NCI-H2171 treated with DMSO at 0.1 percent for 48 hours (cell line): ENCODE measurements at regions not wholly inside any gene's neighbourhood (a gene's known extent, or its start where the extent isn't known, plus 50 kb on each side); places are given as distances from the start of the nearest gene placed in this dataset.
A peak's percentile ranks its signal among the peaks of the same experiment; 100 is the strongest.

Experiments
- DNase-seq: peaks from one replicate; lab custom pipeline; 2025; lab: John Stamatoyannopoulos, UW

DNA sequence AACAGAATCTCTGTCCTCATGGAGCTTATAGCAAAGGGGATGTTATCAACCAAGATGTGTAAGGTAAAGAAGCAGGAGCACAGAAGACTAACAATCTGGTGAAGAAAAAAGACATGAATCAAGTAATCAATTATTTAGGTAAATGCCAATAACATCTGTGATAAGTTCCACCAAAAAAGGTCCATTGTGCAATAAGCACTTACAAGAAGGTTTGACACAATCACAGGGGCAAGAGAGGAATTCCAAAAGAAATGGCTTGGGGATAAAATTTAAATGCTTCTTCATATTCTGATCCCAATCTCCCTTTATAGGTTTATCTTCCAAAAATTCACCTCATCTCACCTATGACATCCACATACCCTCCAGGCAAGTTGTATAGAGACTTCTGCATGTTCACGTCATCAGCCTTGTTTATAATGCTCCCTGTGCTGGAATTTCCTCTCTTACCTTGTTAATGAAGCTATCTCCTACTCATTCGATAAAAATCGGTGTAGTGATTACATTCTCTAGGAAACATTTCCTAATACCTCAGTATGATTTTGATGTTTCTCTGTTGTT lies 53.6 kb upstream of the DPT start:
- DNase-seq, result no peak

DNA sequence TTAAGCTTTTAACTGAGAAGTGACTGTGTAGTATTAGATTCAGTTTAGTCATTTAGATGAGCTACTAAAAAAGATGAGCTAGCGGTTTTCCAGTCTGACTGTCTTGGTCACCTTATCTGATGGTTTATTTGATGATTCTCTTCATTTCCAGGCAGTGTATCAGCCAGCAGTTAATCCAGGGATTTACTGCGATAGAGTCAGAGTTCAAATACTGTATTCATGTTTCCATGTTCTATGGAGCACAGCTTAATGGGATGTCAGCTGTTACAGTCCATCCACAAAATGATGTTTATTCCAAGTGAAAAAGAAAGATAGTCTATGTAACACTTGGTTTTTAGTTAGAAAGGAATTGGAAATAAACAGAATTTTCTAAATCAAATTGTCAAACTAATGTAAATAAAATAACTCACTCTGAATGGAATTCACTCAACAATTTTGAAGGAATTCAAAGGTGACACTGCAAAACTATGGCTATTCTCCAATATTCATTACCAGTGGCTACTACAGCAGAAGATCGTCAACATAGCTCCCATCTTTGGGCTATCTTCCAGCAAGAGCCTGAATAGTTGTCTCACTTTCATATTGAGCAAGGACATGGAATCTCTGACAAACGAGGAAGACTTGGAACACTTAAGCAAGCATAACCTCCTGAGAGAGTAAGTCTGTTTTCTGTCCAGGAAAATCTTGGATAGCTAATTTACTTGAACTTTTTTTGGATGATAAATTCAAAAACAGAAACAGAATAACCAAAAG lies 54.6 kb upstream of the DPT start:
- DNase-seq, result no peak

DNA sequence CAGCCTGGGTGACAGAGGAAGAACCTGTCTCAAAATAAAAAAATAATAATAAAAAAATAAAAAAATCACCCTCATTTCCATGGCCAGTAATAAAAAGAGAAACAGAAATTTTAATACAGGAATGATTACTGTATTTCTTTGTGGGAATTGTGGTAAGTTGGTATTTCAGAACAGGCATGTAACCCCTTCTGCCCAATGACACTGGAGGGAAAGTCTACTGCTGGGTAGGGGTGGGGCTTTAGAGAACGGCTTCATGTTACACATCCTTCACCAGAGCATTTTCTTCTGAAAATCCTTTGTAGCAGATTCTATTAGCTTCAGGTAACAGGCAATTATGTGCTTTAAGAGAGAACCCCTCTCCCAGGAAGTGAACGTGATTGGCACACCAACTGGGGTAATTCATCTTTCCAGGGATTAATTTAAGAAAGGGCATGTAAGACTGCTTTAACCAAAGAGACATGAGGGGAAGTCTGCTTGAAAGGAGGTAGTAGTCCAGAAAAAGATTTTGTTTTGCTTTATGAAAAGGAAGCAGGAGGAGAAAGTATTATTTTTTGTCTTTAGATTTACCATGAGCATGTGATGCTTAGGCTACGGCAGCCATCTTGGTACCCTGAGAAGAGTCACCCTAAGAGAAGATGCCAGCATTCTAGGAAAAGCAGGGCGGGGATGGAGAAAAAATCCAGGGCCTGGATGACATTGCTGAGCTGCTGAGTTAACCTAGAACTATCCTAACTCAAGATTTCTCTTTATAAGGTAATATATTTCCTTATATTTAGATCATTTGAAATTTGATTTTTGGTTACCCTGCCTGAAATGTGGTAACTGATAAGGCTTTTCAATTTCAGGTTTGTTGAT lies 57.7 kb upstream of the DPT start:
- peak; percentile 46 for DNase-seq

DNA sequence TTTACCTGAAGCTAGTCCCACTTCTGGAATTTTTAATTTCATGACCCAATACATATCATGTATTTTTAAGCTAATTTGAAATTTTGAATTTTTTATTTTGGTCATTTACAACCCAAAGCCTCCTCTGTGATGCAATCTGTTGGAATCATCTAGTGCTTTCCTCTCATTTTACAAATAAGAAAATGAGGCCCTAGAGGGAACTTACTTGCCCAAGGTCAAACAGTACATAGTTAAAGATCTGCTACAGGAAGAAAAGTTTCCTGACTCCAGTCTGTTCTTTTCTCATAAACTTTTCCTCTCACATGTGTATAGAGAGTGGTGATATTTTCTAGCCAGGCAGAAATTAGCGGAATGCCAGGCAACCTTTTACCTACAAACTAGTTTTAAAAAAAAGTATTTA lies 59.3 kb upstream of the DPT start:
- no peak for DNase-seq

DNA sequence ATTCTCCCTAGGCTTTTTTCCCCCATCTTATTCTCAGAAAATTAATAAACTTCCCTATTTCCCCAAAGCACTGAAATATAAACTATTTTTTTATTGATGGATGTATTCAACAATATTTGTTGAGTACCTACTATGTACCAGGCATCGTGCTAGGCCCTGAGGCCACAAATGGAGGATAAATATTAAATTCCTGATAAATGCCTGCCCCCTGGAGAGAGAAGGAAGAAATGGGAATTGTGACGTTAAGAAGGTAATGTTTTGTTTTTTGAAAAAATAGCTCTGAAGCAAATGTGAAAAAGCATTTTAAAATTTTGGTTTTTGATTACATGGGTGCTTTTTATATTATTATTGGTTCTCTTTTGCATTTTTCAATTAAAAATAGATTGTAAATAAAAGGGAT lies 60.5 kb upstream of the DPT start:
- no peak for DNase-seq

DNA sequence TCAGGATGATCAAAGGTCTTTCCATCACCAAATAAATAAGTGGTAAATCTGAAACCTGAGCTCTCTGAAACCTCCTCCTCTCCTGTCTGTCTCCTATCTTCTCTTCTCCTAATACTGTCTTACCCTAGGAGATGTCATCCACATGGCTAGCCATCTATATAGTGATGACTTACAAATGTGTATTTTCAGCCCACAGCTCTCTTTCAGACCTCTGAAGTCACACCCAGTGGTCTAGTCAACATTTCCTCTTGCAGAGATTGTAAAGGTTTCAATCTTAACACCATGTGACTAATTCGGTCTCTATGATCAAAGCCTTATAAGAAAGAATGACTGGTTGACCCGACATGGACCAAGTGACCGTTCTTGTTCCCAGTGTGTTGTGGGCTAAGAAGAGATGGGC lies 63.1 kb upstream of the DPT start:
- no peak for DNase-seq

DNA sequence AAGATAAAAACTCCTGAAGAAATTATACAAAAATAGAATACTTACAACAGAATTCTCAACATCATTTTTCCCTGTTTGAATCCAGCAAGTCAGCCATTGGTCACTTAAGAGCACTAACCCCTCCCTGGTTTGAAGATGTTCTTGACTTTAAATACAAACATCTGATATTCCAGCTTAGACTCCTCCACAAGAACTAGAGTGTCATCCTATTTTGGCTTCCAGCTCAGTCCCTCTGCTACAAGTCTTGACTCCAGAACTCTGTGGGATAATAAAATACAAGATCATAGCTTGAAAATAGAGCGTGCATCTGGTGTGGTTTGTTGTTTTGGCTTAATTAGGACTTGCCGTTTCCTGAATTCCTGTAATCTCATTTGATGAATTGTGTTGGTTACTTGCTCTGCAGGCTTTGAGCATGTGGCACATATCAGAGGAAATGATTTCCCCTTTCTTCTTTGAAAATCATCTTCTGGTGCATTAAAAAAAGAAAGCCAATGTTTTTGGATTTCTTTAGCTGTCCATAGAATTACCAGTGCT lies 63.7 kb upstream of the DPT start:
- no peak for DNase-seq

DNA sequence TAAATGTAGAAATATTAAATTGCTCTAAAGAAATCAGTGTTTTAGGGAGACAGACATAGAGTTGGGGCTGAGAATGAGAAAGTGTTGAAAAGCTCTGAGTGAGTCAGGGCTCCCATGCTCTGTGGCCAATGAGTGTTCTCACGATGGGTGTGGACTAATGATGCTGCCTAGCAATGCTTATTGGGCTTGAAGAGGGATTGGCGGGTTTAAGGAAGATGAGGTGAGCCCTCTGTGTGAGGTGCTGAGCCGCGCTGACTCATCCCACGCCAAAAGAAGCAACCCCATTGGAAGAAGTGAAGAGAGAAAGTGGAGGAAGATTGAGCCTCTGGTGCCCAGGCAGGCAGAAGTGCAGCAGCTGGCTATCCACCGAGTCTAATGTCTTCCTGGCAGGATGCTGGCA lies 65.1 kb upstream of the DPT start:
- DNase-seq, result no peak

DNA sequence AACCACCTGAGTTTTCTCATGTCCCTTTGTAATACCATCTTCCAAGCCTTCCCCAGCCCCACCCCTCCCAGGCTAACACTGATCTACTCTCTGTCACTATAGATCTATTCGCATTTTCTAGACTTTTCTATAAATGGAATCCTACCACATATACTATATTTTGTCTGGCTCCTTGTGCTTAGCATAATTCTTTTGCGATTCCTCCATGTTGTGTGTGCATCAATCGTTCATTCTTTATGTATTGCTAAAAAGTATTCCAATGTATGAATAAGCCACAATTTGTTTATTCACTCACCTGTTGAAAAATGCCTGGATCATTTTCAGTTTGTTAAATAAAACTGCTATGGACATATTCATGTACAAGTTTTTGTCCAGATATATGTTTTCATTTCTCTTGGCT lies 66.7 kb upstream of the DPT start:
- no peak for DNase-seq

DNA sequence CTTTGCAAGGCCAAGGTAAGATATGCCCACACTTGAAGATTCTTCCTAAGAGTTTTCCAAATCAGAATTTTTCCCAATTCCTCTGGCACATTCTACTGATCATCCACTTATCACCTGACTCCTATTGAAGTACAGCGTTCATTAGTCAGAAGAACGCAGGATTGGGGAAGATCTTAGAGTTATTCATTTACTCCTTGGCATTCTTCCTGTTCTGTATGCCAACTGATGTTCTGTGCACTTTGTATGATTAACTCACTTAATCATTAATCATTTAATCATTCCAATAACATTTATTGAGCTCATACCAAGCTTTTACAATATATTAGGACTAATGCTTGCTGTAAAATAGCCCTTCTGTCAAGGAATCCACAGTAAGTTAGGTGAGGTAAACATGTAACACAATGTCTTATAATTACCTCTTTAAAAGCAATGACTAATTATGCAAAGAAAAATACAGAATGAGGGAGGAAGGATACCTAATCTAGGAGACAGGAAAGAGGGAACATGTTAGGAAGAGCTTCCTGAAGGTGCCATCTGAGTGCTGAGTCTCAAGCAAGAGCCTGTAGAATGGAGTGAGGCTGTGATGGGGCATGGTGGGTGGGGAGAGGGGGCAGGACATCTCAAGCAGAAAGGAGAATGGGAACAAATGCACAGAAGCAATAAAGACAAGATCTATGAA lies 71.1 kb upstream of the DPT start:
- DNase-seq, result no peak

DNA sequence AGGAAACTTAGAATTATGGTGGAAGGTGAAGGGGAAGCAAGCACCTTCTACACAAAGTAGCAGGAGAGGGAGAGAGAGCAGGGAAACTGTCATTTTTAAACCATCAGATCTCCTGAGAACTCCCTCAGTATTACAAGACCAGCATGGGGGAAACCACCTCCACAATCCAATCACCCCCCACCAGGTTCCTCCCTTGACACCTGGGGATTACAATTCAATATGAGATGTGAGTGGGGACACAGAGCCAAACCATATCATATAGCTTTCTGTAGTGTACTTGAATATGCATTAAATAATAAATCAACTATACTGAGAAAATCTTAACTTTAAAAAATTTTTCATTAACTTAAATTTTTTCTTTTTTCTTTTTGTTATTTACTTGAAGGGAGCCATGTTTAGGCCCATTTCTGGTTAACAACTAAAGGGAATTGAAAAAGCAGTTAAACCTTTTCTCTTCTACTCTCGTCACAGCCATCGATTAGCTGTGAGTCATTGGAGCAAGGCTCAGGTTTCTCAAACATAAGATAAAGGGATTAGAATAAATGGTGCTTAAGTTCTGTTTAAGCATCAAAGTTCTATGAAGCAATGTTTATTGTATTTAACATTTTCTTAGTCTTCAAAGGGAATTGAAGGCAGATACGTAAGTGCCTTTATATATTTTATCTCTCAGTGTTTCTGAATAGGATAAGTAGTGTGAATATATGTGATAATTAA lies 72.2 kb upstream of the DPT start:
- no peak for DNase-seq

DNA sequence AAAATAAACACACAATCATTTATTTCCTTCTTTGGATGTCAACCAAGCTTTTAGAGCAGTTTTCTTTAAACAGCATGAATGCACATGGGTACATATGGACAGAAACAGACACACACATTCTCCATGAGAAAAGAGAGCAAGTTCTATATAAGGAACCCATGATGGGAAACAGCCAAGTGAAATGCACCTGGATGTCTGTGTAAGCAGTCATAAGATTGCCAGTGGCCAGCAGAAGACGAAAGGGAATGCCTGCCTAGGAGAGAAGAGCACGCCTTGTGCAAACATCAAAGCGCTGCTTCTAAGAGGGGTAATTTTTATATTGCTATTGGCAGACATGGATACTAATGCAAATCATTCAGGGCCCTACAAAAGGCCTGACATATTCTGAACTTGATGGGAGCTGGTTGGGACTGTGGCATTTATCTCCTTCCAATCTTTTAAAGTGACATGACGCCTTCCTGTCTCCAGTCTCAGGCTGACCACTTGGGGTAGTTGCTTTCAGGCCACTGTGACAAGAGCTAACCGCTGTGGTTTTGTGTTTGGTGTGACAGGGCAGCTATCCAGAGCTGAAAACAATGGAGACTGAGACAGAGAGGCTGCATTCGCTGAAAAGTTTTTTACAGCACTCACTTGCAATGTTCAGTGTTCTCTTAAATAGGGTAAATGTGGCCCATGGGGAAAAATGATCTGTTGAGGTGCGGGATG lies 75.0 kb upstream of the DPT start:
- no peak for DNase-seq

DNA sequence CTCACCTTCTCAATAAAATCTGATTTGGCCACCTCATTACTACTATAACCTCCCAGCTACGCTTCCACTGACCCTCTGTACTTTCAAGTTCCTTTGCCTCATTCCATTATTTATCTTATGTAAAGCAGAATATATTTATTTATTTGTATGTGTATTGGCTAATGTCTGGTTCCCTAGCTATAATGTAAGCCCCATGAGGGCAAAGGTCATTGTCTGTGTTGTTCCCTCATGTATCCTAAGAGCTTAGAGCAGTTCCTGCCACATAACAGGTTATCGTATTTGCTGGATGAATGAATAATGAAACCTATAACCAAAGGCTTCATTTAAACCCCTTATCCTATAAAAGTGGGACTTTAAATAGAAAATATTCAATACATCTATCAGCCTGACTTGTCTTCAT lies 77.9 kb upstream of the DPT start:
- no peak for DNase-seq

DNA sequence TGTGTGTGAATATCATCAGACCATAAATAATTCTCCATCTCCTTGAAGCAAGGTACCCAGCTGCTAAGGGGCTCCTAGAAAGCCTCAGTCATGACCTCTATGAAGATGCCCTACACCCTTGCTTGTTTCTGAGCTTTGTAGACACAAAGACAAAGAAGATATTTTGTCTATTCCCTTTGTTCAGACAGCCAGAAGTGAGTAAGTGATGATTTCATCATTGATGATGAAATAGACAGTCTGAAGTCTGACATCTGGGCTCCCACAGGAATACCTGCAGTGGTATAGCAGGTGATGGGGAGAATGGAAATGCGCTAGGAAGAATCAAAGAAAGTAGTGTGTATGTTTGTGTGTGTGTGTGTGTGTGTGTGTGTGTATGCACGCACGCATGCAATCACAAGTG lies 82.2 kb upstream of the DPT start:
- peak; percentile 15 for DNase-seq

DNA sequence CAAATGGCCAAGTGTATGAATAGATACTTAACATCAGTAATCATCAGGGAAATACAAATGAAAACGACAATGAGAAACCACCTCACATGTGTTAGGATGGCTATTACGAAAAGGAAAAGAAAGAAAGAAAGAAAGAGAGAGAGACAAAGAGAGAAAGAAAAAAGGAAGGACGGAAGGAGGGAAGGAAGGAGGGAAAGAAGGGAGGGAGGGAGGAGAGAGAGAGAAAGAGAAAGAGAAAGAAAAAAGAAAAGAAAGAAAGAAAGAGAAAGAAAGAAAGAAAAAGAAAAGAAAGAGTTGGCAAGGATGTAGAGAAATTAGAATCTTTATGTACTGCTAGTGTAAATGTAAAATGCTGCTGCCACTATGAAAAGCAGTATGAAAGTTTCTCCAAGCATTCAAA lies 90.7 kb upstream of the DPT start:
- no peak for DNase-seq

DNA sequence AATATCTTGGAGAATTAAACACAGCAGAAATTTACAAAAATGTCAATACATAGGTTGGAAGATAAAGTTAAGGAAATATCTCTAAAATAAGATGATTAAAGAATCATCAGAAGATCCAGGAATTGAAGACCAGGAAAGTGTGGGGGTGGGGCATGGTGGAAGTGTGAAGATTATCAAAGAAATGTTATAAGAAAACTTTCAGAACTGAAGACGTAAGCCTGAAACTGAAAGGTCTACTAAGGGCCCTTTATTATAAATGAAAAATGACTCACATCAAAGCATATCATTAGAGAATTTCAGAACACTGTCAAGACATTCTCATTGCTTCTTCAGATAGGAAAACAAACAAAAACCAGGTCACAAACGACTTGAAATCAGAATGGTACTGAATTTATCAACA lies 92.4 kb upstream of the DPT start:
- DNase-seq, result no peak

DNA sequence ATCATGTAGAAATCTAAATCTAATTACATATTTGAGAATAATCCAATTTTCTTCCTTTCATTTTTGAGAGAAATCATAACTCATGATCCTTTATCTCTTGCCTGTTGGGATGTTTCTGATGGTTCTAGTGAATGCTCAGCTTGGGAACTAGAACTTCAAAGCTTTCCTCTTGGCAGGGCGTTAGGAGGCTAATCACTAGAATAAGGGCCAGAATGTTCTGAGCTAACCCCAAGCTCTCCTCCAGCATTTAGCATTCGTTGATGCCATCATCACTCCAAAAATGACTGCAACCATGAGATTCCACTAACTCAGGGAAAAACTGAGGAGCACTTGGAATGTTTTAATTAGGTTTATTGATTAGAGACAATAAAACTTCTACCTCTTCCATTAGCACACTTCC lies 93.9 kb upstream of the DPT start:
- DNase-seq, result no peak

DNA sequence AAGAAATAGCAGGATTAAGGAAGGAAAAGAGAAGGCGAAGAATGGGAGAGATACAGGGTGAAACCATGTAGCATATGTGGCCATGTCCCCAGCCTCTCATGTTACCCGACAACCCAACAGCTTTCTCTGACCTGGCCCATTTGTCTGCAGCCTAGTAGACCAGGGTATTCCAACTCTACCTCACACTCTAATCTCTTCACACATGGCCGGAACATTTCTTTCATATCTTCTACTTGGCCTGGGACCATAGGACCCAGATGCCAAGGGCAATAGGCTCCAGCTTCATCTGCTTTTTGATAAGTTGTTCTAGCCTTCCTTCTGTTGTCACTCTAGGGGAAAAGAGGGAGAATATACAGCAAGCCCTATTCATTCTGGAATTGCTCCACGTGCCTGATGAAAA lies 95.0 kb upstream of the DPT start:
- no peak for DNase-seq

DNA sequence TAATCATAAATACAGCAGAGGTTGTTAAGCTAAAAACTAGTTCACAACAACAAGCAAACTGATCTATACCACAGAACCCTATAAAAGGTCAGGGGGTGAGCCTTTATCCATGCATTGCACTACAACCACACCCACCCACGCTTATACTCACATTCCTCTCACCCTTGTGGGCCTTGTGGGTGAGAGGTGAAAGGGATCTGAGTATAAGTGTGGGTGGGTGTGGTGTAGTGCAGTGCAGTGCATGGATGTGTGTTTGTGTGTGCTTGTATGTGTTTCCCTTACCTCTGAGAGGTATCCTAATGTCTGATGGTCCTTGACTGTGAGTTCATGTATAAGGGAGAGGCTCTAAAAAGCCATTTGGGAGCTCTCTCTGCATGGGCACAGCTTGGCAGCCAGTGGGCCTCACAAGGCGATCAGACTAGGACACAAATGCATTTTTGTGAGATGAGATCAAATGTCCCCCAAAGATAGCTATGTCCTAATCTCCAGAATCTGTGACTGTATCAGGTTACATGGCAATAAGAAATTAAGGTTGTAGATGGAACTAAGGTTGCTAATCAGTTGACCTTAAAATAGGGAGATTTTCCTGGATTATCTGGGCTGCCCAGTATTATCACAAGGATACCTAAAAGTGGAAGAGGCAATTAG lies 95.5 kb upstream of the DPT start:
- DNase-seq, result no peak

DNA sequence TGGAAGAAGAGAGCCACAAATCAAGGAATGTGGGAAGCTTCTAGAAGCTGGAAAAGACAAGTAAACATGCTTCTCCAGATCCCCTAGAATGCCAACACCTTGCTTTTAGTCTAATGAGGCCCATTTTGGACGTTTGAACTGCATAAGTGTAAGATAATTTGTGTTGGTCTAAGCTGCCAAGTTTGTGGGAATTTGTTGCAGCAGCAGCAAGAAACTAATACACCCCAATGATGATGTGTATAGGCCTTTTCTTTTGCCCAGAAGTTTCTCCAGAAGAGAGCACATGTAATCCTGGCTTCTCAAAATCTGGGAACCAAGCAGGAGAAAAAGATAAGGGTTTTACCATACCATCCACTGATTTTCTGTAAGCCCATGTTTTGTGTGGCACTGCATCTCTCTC lies 96.1 kb upstream of the DPT start:
- DNase-seq, result no peak

DNA sequence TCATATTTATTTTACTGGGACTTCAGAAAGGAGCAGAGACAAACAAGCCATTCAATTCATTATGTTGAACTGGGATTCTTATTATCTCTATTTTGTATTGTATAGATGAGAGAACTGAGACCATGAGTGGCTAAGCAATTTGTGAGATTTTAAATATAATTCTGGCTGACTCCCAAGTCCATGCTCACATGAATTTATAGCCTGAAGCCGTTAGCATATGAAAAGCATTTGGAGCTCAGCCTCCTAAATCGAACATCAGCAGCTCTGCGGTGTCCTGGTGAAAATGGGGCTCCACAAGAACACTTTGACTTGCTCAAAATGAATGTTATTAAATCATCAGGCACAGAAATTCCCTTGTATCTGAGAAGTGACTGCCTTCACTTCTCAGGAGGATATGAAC lies 96.8 kb upstream of the DPT start:
- DNase-seq, result no peak
